ENCODE measurements at regions not wholly inside any gene's neighbourhood (a gene's known extent, or its start where the extent isn't known, plus 50 kb on each side); places are given as distances from the start of the nearest gene placed in this dataset.

GRCh38 chr3:106837616-106838015 is 539.6 kb upstream of the CCDC54 start:
- TF ChIP-seq CTCF (IDR thresholded peaks at IDR 0.05; ENCODE audit: poor library complexity) = no peak
- TF ChIP-seq EZH2 (IDR thresholded peaks at IDR 0.05; ENCODE audit: borderline replicate concordance) = no peak
